ENCODE measurements at regions not wholly inside any gene's neighbourhood (a gene's known extent, or its start where the extent isn't known, plus 50 kb on each side); places are given as distances from the start of the nearest gene placed in this dataset.
"Not testable (repeated sequence)": the region's sequence is repeated elsewhere in the genome, so short reads cannot be mapped to it uniquely, and the experiment has no call there.

DNA sequence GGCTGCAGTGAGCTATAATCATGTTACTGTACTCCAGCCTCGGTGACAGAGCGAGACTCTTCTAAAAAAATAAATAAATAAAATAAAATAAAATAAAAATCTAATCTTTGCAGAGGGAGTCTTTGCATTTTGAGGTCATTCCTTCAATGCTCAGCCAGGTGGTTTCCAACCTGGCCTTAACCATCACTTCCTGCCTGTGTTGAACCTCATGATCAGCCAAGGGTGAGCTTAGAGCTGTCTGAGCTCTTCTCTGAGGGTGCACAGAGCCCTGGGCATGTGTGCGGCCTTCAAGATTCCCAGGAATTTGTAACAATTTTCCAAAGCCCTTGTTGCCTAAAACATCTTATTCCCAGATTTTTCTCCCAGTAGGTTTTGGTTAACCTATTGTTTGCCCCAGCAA, 94.3 kb downstream of the KCNJ12 start:
- DNase-seq (ENCODE audit: low read depth in 2 of 2), result not testable (repeated sequence)

DNA sequence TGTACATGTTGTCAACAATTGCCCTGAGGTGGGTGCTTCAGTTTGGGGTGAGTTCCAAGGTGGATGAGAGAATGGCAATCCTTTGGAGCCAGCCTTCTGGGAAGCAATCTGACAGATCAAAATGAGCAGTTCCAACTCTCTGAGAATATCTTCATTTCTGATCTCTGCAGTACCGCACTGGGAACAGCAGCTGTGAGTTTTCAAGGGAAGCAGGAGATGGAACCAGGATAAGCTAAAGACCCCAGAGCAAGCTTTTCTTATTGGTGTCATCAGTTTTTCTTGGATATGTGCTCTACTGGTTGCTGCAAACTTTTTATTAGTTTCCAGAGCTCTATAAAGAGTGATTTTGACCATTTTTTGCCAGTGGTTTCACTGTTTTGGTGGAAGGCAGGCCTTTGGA, 94.7 kb downstream of the KCNJ12 start:
- no peak for DNase-seq (ENCODE audit: low read depth in 2 of 2)

DNA sequence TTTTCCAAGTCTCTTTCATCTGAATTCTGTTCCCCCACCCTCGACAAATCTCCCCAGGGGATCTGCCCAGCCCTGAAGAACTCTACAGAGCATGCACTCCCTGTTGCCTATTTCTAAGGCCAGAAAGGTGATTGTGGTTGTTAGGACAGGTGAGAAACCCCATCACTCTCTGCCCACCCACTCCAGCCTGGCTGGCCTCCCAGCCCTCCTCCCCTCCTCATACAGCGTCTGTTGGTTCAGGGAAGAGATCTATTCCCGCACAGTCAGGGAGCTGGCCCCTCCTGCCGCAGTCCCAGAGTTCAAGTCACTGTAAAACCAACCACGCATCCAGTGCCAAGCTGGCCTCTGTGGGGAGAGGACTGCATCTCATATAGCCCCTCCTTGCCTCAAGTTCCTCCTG, 98.7 kb downstream of the KCNJ12 start:
- DNase-seq (ENCODE audit: low read depth in 2 of 2), result no peak

DNA sequence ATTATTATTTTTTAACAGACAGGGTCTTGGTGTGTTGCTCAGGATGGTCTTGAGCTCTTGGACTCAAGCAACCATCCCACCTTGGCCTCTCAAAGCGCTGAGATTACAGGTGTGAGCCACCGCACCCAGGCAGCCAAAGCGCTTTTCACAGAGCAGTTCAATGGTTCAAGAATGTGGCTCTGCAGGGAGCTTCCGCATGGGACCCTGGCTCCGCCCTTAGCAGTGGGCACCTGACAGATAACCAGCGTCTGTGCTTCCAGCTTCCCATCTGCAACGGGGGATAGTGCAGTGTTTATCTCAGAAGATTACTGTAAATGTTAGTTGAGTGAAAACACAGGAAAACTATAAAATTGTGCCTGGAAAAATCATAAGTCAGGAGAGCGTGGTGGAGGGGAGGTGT, 99.4 kb downstream of the KCNJ12 start:
- no peak for DNase-seq (ENCODE audit: low read depth in 2 of 2)

DNA sequence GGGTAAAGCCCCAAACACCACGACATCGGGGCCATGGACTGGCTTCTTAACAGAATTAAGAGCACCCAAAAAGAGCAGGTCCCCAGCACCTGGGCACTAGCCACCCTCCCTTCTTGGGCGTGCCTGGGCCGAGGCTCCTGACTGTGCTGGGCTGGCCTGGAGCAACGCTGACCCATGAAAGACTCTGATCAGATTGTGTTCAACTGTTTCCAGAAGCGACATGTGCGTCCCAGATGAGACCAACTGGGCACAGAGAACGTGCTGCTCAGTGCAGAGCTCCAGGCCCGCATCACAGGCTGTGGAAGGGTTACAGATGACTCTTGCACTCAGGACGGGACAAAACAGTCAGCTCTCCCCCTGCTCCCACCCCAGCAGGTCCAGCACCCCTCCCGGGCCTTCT, 100.7 kb downstream of the KCNJ12 start:
- no peak for DNase-seq (ENCODE audit: low read depth in 2 of 2)

DNA sequence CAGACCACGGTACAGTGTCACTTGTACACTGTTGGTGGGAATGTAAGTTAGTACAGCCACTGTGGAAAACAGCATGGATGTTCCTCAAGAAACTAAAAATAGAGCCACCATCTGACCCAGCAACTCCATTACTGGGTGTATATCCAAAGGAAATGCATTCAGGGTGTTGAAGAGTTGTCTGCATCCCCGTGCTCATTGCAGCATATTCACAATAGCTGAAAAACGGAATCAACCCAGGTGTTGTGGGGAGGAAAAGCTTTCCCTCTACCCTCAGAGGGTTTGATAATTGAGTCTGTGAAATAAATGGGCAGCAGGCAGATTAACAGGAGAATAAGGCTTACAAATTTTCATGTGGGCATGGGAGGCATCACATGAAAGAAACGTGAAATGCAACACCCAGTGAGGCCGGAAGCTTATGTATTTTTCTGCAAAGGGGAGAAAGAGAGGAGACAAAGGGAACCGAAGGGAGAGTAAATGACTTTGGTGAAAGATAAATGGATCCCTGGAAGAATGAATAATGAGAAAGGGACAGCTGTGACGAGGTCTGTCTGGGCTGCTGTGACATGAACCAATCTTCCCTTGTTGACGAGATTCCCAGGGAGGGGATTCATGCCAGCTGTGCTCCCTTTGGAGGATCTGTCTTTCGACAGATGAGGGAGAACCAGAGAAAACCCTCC, 106.2 kb downstream of the KCNJ12 start:
- no peak for DNase-seq (ENCODE audit: low read depth in 2 of 2)

DNA sequence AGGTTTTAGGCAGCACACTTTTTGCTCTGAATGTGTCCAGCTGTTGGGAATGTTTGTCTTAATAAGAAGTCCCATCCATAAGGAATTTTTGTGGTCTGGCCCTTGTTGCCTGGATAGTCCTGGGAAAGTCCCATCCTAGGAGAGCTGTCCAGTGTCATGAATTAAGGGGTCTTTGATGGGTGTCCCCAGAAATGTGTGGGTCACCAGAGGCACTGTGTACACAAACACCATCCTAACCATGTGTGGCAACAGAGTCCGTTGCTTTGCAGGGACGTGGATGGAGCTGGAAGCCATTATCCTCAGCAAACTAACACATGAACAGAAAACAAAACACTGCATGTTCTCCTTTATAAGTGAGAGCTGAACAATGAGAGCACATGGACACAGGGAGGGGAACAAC, 111.9 kb downstream of the KCNJ12 start:
- not testable (repeated sequence) for DNase-seq (ENCODE audit: low read depth in 2 of 2)

DNA sequence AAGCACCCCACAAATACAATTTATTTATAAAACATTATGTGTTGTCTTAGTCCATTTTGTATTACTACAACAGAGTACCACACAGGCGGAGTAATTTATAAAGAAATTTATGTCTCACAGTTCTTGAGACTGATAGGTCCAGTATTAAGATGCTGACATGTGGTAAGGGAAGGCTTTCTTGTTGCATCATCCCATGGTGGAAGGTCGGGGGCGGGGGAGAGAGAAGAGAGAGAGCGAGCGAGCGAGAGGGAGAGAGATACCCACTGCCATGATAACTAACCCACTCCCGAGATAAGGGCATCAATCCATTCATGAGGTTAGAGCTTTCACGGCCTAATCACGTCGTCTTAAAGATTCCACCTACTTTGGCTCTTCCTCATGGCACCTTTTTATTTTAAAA, 117.8 kb downstream of the KCNJ12 start:
- DNase-seq (ENCODE audit: low read depth in 2 of 2), result no peak

DNA sequence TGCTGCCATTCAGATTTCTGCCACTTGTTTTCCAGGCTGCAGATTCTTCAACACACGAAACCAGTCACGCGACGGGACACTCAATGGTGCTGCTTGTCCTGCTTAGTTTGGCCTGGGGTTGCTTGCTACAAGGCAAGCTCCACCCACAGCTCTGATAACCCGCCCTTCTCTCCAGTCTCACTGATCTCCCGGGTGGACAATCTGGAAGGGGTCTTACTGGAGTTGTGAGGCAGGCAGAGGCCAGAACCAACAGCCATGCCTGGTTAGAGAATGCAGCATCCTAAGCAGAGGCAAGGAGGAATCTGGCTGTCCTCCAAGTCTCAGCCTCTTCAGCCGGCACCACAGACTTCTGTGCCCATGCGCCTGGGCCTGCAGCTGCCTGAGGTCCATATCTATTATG, 119.1 kb downstream of the KCNJ12 start:
- DNase-seq (ENCODE audit: low read depth in 2 of 2), result no peak

DNA sequence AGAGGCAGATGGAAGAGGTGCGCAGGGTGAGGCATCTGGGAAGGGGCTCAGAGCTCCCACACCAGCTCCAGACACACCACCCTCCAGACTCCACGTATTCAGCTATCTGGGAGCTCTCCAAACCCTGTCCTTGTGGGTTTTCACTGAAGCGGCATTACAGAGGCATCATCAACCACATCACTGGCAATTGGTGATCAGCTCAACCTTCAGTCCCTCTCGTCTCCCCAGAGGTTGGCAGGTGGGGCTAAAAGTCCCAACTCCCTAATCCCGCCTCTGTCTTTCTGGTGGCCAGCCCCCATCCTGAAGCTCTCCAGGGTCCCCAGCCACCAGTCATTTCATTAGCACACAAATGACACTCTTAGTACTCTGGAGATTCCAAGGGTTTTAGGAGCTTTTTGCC, 123.9 kb downstream of the KCNJ12 start:
- no peak for DNase-seq (ENCODE audit: low read depth in 2 of 2)

DNA sequence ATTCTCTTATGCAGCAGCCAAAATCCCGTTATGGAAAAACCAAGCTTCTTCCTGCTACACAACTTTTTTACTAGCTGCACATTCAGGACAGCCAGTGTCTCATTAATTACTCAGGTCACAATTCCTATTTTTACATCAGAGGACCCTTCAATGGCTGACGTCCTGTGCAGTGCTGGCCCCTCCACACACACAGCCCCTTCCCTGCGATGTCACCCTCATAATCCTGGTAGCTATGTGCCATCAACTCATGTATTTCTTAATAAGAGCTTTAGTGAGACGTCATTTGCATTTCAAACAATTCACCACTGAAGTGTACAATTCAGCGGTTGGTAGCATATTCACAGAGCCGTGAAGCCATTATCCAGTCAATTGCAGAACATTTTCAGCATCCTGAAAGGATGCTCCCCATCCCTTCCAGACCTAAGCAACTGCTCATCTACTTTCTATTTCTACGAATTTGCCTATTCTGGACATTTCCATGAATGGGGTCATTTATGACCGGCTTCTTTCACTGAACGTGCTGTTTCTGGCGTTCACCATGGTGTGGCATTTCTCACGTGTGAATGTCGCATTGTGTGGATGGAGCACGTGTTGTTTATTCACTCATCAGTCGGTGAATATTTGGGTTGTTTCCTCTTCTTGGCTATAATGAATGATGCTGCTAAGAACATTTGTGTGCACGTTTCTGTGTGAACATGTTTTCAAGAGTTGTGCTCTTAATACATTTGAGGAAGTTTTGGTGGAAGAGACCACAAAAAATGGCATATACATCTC, 126.0 kb downstream of the KCNJ12 start:
- not testable (repeated sequence) for DNase-seq (ENCODE audit: low read depth in 2 of 2)

DNA sequence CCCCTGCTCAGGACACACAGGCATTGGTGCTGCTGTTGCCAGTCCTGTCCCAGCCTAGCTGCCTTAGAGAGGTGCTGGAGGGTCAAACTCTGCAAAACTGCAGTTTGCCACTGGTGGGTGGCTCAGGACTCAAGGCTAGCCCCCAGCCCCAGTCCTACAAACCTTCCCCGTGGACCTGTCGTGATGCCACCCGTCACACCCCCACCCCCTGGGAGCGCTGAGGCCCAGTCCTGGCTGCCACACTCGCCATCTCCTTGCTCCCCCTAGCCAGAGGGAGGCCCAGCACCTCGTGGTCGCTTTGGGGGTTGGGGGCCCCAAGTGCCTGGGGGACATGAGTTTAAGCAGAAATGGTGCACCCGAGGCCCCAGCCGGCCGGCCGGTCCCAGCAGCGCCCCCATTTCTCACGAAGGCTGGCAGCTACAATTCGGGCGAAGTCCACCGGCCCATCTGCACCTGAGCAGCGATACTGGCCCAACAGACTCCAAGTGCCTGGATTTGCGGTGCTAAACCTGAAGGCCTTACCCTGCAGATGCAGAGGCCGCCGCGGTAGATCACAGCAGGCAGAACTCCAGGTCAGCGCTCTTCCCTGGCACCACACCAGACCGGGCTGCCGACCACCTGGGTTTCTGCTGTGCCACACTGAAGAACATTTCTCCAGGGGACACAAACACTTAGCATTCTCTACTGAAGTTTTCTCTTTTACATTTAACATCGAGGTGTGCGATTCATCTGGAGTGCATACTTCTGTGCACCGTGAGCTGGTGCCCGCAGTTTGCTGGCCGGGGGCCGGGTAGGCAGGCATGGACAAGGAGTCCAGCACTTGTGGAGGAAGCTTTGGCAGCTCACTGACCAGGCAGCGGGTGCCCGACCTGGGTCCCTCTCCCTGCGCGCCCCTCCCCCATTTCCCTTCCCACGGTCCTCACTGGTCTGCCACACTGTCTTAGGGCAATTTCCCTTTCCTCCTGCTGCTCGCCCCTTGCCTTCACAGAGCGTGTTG, 130.0 kb downstream of the KCNJ12 start:
- no peak for DNase-seq (ENCODE audit: low read depth in 2 of 2)

DNA sequence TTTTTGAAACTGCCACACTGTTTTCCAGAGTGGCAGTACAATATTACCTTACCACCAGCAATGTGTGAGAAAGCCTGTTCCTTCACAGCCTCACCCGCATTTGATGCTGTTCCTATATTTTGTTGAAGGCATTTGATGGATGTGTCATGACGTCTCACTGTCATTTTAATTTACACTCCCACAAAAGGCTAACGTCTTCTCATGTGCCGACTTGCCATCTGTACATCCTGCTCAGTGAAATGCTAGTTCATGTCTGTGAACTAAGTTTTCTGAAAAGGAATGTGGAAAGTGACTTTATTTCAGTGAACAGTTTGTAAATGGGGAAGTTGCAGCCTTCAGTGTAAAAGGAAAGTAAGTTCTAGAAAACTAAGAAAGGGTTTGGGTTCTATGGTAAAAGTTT, 131.6 kb downstream of the KCNJ12 start:
- DNase-seq (ENCODE audit: low read depth in 2 of 2), result not testable (repeated sequence)

DNA sequence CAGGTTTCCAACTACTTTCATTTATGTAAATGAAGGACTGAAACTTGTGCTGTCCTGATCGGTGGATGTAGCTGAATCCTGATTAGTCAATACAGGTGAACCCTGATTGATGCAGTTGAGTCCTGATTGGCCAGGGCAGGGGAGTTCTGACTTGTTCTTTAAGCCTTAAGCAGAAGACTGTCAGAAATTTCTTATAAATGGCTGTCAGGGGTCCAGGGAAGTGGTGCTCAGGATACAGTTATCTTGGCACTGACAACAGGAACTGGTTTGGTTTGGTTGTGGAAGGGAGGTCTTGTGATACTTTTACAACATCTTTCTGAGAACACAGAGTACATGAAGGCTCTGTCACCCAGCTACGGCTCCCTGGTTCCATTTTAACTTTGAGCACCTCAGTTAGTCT, 132.1 kb downstream of the KCNJ12 start:
- DNase-seq (ENCODE audit: low read depth in 2 of 2), result no peak

DNA sequence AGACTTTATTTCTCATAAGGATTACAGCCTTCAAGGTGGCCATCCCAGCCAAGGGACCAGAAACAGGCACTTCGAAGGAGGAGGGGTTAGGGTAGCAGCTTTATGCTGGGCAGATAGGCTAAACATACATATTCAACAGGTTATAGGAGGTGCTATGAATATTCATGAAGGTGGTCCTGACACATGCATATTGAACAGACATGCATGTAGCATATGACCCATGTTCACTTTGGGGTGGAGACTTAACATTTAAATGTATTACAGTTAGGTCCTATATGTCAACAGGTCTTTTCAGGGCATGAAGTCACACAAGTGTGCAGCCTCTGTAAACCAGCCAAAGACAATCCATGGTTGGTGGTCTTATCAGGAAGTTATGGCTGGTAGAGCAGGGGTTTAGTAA, 133.2 kb downstream of the KCNJ12 start:
- not testable (repeated sequence) for DNase-seq (ENCODE audit: low read depth in 2 of 2)

DNA sequence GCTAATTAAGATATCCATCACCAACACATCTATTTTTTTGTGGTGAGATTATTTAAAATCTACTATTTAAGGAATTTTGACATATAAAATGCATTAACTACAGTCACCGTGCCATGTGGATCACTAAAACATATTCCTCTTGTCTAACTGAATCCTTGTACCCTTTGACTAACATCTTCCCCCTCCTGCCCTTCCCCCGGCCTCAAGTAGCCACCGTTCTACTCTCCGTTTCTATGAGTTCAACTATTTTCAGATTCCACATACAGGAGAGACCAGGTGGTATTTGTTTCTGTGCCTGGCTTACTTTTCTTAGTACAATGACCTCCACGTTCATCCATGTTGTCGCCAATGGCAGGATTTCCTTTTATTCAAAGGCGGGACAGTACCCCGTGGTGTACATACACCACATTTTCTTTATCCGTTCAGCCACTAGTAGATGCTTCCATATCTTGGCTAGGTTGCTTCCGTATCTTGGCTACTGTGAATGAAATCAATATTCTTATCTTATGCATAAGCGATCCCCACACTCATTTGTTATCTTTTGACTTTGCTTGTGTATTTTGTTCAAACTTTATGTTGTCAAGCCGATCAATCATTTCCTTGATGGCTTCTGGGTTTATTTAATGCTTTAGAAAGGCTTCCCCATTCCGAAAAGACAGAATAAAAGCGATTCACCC, 134.7 kb downstream of the KCNJ12 start:
- no peak for DNase-seq (ENCODE audit: low read depth in 2 of 2)

DNA sequence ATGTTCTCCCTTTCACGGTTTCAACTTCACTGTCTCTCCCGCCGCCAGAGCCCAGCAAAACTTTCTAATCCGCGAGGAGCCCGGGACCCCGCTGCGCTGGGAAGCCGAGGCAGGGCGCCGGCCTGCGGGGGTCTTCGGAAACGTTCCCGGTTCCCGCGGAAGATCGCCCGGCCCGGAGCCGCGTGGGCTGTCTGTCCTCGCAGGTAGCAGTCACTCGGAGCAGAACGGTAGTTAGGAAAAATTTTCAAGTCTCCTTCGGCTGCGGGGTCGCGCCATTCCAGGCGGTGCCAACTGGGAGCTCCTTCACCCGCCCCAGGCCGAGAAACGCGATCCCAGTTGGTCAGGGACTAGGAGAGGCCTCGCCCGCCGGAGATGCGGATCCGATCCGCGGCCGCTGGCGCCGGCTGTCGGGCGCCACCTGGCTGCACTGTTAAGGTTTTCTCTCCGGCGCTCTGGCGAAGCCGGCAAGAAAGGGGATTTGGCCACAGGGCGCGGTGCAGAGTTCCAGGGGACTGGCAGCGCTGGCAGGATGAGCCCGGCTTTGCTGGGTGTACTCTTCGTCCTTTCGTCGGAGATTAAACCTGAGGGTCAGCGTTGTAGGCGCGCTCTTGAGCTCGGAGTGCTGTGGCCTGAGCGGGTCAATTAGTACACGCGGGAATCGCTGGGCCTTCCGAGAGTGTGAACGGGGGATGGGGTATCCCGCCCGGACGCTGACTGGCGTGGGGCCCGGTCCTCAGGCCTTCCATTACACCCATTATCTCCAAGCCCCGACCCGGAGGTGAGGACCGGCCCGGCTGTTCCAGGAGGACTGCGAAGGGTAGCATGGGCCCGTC, 135.4 kb downstream of the KCNJ12 start:
- DNase-seq (ENCODE audit: low read depth in 2 of 2), result peak; percentile 36 to 38

DNA sequence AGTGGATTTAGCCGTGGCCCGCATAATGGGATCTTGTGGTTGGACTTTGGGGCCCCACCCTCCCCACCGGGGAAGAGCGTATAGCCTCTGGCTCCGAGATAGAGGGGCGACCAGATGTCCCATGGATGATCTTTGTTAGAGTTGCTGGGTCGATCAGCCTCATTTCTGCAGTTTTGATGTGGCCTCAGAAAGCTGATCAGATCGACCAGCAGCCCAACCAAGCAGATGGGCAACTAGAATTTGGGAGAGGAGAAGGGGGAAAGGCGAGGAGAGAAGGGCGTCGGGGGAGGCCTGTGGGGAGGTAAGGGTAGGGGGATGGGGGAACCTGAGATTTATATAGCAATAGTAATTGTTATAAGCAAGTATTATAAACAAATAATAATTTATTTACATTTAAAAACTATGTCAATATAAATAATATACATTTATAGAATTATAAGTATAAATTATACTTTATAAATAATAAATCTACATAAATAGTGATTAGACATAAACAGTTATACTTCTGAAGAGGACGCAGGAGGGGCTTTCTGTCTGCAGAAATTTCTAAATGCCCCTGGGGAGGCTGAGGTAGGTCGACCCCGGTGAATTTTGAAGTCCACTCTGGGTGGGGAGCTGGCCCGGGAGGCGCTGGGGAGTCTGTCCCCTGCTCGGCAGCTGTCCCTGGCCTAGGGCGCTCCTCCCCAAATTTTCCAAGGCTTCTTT, 136.3 kb downstream of the KCNJ12 start:
- DNase-seq (ENCODE audit: low read depth in 2 of 2), result no peak

DNA sequence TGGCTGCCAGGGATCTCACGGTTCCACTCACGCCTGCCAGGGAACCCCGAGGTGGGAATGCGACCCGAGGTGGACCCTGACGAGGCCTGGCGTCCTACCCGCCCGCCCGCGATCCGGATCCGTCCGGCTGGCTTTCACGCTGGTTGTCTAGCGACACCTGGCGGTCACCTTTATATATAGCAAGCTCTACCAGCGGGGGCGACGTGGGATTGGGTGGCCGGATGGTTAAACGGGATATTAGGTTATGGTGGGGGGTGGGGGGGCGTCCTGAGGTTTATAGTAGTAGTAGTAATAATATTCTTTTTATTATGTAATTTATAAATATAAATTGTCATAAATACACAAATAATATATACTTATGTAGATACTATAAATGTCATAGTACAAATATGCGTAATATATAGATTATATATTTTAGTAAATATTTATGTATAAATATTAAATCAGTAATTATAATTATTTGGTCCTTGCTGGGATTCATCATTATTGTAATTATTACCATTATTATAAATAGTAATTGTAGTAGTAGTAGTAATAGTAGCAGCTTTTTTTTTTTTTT, 136.9 kb downstream of the KCNJ12 start:
- DNase-seq (ENCODE audit: low read depth in 2 of 2), result peak; percentile 42 to 46

DNA sequence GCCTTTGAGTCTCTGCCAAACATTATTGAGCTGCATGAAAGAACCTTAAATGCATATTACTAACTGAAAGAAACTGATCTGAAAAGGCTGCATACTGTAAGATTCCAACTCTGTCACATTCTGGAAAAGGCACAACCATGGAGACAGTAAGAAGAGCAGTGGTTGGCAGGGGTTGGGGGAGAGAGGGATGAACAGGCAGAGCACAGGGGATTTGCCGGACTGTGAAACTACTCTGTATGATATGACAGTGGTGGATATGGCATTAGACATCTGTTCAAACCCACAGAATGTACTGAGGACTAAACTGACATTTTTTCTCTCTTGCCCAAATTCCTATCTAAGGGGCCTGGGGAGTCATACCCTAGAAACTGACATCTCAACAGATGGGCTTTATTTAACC, 138.4 kb downstream of the KCNJ12 start:
- not testable (repeated sequence) for DNase-seq (ENCODE audit: low read depth in 2 of 2)

Measured in stimulated activated CD8-positive, alpha-beta memory T cell treated with anti-CD3 and anti-CD28 coated beads, Interleukin-7, amount 100 ng/mL, for 1 hour (primary cell).